GM19043 (cell line): ENCODE measurements at regions not wholly inside any gene's neighbourhood (a gene's known extent, or its start where the extent isn't known, plus 50 kb on each side); places are given as distances from the start of the nearest gene placed in this dataset.

ENCODE experiments used
- ATAC-seq: cut with Tn5 transposase; IDR thresholded peaks from one replicate; pipeline ENCODE4 v1.9.1; 2021; ENCODE audit warnings: low read depth; ENCODE audit not compliant: unreplicated experiment

GRCh38 chr6:170026751-170027646 is 263.9 kb downstream of the DLL1 start:
- ATAC-seq = no peak

- no peak for ATAC-seq
These were observed 264.7 kb downstream of the DLL1 start for GRCh38 chr6:170025935-170026750.

GRCh38 chr6:170025341-170025911 is 265.5 kb downstream of the DLL1 start:
- ATAC-seq = no peak

GRCh38 chr6:170024940-170025339 is 265.9 kb downstream of the DLL1 start:
- ATAC-seq = no peak

- ATAC-seq = no peak
These were observed 267.0 kb downstream of the DLL1 start for GRCh38 chr6:170023620-170024521.

GRCh38 chr6:170022827-170023619 is 267.9 kb downstream of the DLL1 start:
- ATAC-seq = no peak

- no peak for ATAC-seq
These were observed 268.6 kb downstream of the DLL1 start for GRCh38 chr6:170022291-170022722.

- ATAC-seq = no peak
These were observed 269.3 kb downstream of the DLL1 start for GRCh38 chr6:170021579-170021978.

- ATAC-seq = no peak
These were observed 268.6 kb downstream of the ERMARD start for GRCh38 chr6:170019818-170020583.

- no peak for ATAC-seq
These were observed 267.8 kb downstream of the ERMARD start for GRCh38 chr6:170018936-170019817.

GRCh38 chr6:170018422-170018935 is 267.1 kb downstream of the ERMARD start:
- ATAC-seq = no peak

- no peak for ATAC-seq
These were observed 266.3 kb downstream of the ERMARD start for GRCh38 chr6:170017603-170018320.

GRCh38 chr6:170013815-170014214 is 262.4 kb downstream of the ERMARD start:
- no peak for ATAC-seq

GRCh38 chr6:170012037-170012330 is 260.6 kb downstream of the ERMARD start:
- ATAC-seq = no peak

GRCh38 chr6:170011204-170012036 is 260.0 kb downstream of the ERMARD start:
- no peak for ATAC-seq

- no peak for ATAC-seq
These were observed 259.3 kb downstream of the ERMARD start for GRCh38 chr6:170010665-170011203.
